GM12865 (cell line): ENCODE measurements at regions not wholly inside any gene's neighbourhood (a gene's known extent, or its start where the extent isn't known, plus 50 kb on each side); places are given as distances from the start of the nearest gene placed in this dataset.

Source experiments
- DNase-seq: peaks from one replicate; pipeline ENCODE4 v3.0.0; 2010; ENCODE audit warnings: low read depth
- H3K4me3 ChIP-seq: 2 replicates; pipeline ENCODE4 v1.5.1; 2011; ENCODE audit warnings: mild to moderate bottlenecking, low read depth, low read length, control low read depth
- TF ChIP-seq, protein P1 (sequence below): IDR thresholded peaks from 2 replicates; pipeline ENCODE4 v1.5.1; 2011; ENCODE audit warnings: low read length, control low read depth, low read depth, inconsistent platforms; ENCODE audit not compliant: insufficient read depth; ENCODE audit errors: missing control alignments

GRCh38 chr5:84791730-84792129, 407.1 kb upstream of the EDIL3 start:
- no peak overlapping the region for H3K4me3 ChIP-seq
- TF ChIP-seq, protein P1, sequence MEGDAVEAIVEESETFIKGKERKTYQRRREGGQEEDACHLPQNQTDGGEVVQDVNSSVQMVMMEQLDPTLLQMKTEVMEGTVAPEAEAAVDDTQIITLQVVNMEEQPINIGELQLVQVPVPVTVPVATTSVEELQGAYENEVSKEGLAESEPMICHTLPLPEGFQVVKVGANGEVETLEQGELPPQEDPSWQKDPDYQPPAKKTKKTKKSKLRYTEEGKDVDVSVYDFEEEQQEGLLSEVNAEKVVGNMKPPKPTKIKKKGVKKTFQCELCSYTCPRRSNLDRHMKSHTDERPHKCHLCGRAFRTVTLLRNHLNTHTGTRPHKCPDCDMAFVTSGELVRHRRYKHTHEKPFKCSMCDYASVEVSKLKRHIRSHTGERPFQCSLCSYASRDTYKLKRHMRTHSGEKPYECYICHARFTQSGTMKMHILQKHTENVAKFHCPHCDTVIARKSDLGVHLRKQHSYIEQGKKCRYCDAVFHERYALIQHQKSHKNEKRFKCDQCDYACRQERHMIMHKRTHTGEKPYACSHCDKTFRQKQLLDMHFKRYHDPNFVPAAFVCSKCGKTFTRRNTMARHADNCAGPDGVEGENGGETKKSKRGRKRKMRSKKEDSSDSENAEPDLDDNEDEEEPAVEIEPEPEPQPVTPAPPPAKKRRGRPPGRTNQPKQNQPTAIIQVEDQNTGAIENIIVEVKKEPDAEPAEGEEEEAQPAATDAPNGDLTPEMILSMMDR = no peak
- DNase-seq = no peak

- H3K4me3 ChIP-seq = no peak overlapping the region
- TF ChIP-seq, protein P1 = no peak
- DNase-seq = no peak
Measured at GRCh38 chr5:84791138-84791537, 406.5 kb upstream of the EDIL3 start.

DNA sequence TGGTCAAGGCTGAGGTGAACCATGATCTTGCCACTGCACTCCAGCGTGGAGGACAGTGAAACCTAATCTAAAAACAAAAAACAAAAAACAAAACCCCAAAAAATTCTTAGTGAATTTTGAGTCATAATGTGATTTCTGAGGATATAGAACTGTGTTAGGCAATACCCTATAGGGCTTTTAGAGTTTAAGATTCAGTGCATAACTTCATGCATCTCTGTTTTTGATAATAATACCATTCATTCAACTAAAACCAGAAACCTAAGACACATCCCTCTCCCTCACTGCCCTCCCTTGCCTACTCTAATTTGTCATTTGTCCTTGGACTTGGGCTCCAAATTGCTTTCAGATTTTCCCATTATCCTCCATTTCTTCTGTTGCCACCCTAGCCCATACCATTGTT, 405.7 kb upstream of the EDIL3 start:
- DNase-seq = no peak
- no peak overlapping the region for H3K4me3 ChIP-seq
- TF ChIP-seq, protein P1 = no peak

- TF ChIP-seq, protein P1 = no peak
- no peak for DNase-seq
- H3K4me3 ChIP-seq = no peak overlapping the region
Measured at GRCh38 chr5:84783003-84783402, 398.3 kb upstream of the EDIL3 start.

GRCh38 chr5:84779186-84779585, 394.5 kb upstream of the EDIL3 start:
- TF ChIP-seq, protein P1 = no peak
- DNase-seq = no peak
- no peak overlapping the region for H3K4me3 ChIP-seq

GRCh38 chr5:84764227-84764626, 379.5 kb upstream of the EDIL3 start:
- TF ChIP-seq, protein P1 = no peak
- DNase-seq = no peak
- no peak overlapping the region for H3K4me3 ChIP-seq

DNA sequence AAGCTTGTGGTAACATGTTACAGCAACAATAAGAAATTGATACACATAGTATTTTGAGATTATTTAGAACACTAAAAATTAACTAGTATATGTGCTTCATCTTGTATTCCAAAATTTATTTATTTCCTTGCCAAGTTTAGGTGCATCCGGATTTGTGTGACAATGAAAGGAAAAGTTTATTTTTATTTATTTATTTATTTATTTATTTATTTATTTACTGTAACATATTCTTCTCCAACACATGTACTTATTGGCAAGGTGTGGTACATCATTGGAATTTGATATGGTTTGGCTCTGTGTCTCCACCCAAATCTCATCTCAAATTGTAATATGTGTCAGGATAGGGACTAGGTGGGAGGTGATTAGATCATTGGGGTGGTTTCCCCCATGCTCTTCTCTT, 373.3 kb upstream of the EDIL3 start:
- no peak for DNase-seq
- TF ChIP-seq, protein P1 = no peak
- H3K4me3 ChIP-seq = no peak overlapping the region
